ENCODE measurements at regions not wholly inside any gene's neighbourhood (a gene's known extent, or its start where the extent isn't known, plus 50 kb on each side); places are given as distances from the start of the nearest gene placed in this dataset.

DNA sequence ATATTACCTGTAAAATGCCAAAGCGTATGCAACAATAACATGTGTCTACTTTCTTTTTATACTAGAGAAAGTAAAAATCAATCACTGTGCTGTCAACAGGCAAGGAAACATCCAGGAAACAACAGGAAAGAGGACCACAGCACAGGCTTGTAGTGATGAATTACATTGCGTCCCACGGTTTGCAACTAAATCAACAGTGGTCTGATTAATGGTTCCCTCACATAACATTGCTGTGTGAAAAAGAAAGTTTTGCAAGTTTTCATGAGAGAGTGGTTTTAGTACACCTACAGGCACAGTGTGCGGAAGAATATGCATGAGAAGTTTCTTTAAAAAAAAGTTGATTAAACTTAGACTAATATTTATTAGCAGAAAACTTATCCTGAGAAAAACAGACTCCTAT lies 329.5 kb upstream of the HSF2 start:
- Histone ChIP-seq H3K27ac (ENCODE audit: low read length) (no peak overlapping the region), H3K27me3 (ENCODE audit: control insufficient read depth, insufficient read depth) (no peaks in the 10 kb centered on the region), H3K4me3 (ENCODE audit: low read length) (no peak overlapping the region), H3K4me1 (ENCODE audit: control insufficient read depth, insufficient read depth, low read length) (no peaks in the 10 kb centered on the region), H3K9me3 (ENCODE audit: control insufficient read depth, low read length) (no peaks in the 10 kb centered on the region)
- intact Hi-C loops (cut with DNase I), result no loop called here
- ATAC-seq (no peak), DNase-seq (no peak)
- 61% methylated on average over 4 of the region's 4 CpGs for WGBS

DNA sequence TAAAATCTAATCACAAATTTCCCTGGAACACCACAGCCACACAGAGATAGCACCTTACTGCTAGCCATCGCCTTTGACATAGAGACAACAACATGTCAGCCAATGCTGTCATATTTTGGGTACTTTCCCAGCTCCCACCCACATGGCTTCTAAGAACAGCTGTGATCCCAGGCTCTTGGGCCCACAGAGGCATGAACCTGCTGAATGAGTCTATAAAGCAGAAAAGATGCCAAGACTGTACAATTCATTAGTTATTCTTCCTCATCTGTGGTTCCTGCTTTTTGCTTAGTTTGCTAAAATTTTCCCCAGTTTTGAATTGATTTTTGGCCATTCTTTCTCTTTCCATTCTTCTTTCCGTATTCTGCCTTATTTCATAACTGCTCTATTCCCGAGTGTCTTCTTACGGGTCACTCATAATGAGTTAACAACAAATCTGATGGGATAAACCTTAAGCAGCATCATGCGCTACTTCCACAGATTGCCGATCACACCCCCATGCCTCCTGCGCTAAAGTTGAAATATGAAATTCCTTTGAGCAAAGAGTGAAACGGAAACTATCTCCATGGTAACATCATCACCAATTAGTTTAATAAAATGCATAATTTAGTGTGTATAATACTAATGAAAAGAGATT lies 327.3 kb upstream of the HSF2 start:
- no peak overlapping the region for H3K4me3 ChIP-seq (ENCODE audit: low read length)
- no peak for DNase-seq
- H3K27me3 ChIP-seq (ENCODE audit: control insufficient read depth, insufficient read depth), result no peaks in the 10 kb centered on the region
- H3K4me1 ChIP-seq (ENCODE audit: control insufficient read depth, insufficient read depth, low read length), result no peaks in the 10 kb centered on the region
- no peak for ATAC-seq
- intact Hi-C loops (cut with DNase I), result no loop called here
- H3K27ac ChIP-seq (ENCODE audit: low read length), result no peak overlapping the region
- 81% methylated on average over 8 of the region's 8 CpGs for WGBS
- no peaks in the 10 kb centered on the region for H3K9me3 ChIP-seq (ENCODE audit: control insufficient read depth, low read length)

- DNase-seq (no peak), ATAC-seq (no peak)
- no peak overlapping the region for H3K4me3 ChIP-seq (ENCODE audit: low read length)
- H3K27me3 ChIP-seq (ENCODE audit: control insufficient read depth, insufficient read depth), result no peaks in the 10 kb centered on the region
- no peaks in the 10 kb centered on the region for H3K9me3 ChIP-seq (ENCODE audit: control insufficient read depth, low read length)
- H3K4me1 ChIP-seq (ENCODE audit: control insufficient read depth, insufficient read depth, low read length), result no peaks in the 10 kb centered on the region
- intact Hi-C loops (cut with DNase I), result no loop called here
- no peak overlapping the region for H3K27ac ChIP-seq (ENCODE audit: low read length)
These were observed 324.2 kb upstream of the HSF2 start for GRCh38 chr6:122075084-122075838.

GRCh38 chr6:122075917-122076316 lies 323.5 kb upstream of the HSF2 start:
- Histone ChIP-seq H3K4me1 (ENCODE audit: control insufficient read depth, insufficient read depth, low read length) (no peaks in the 10 kb centered on the region), H3K27ac (ENCODE audit: low read length) (no peak overlapping the region), H3K27me3 (ENCODE audit: control insufficient read depth, insufficient read depth) (no peaks in the 10 kb centered on the region), H3K9me3 (ENCODE audit: control insufficient read depth, low read length) (no peaks in the 10 kb centered on the region), H3K4me3 (ENCODE audit: low read length) (no peak overlapping the region)
- 70% methylated on average over 2 of the region's 2 CpGs for WGBS
- ATAC-seq (no peak), DNase-seq (no peak)
- intact Hi-C loops (cut with DNase I), result no loop called here

DNA sequence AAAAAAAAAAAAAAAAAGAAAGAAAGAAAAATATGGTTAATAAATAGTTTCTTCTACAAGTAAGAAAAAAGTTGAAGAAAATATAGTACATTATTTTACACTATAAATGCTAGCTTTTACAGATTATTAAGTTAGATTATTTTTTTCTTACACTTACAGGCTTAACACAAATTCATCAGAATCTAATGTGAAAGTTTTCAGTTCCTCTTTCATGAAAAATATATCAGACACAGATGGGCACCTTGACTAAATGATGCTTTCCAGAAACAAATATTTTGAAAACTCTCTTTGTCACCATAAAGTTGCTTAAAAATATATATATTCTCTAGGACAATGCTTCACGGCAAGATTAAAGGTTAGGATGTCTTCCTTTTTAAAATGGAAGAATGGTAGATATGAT lies 321.8 kb upstream of the HSF2 start:
- Histone ChIP-seq H3K4me1 (ENCODE audit: control insufficient read depth, insufficient read depth, low read length) (no peaks in the 10 kb centered on the region), H3K27me3 (ENCODE audit: control insufficient read depth, insufficient read depth) (no peaks in the 10 kb centered on the region), H3K4me3 (ENCODE audit: low read length) (no peak overlapping the region), H3K27ac (ENCODE audit: low read length) (no peak overlapping the region), H3K9me3 (ENCODE audit: control insufficient read depth, low read length) (no peaks in the 10 kb centered on the region)
- no peak for ATAC-seq
- DNase-seq, result no peak
- 86% methylated on average over 1 of the region's 1 CpG for WGBS
- intact Hi-C loops (cut with DNase I), result no loop called here

DNA sequence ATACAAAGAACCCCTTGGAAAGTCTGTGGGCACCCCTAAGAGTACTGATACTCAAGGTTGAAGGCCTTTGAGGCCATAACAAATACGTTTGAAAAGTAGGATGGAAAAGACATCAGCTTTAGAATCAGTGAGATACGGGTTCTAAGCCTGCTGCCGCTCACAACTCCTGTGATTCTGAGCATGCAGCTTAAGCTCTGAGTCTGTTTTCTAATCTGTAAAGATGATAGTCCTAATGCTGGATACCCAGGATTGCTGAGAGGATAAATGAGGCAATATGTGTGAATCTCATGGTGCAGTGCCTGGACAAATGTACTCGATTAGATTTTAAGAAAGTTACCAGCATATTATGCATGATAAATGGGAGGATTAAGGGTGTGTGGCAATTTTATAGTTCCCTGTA lies 321.0 kb upstream of the HSF2 start:
- H3K9me3 ChIP-seq (ENCODE audit: control insufficient read depth, low read length), result no peaks in the 10 kb centered on the region
- H3K4me1 ChIP-seq (ENCODE audit: control insufficient read depth, insufficient read depth, low read length), result no peaks in the 10 kb centered on the region
- no peak overlapping the region for H3K27ac ChIP-seq (ENCODE audit: low read length)
- DNase-seq (no peak), ATAC-seq (no peak)
- intact Hi-C loops (cut with DNase I), result no loop called here
- no peak overlapping the region for H3K4me3 ChIP-seq (ENCODE audit: low read length)
- 88% methylated on average over 4 of the region's 4 CpGs for WGBS
- H3K27me3 ChIP-seq (ENCODE audit: control insufficient read depth, insufficient read depth), result no peaks in the 10 kb centered on the region

DNA sequence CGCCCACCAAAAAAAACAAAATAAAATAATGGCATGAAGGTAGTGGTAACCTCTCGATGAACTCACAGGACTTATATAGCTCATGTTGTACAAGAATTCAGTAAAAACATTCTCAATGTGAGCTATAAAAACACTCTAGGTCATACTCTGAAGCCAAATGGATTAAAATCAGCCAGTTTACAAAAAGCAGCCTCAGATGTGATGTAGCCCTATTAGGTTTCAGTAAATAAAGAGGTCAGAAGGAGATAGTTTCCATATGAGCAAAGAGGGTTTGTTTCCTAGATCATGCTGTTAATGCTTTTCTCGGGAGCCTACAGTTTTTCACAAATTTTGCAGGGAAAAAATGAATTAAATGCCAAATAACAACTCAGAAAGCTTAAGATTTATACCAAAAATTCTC lies 319.5 kb upstream of the HSF2 start:
- Histone ChIP-seq H3K4me3 (ENCODE audit: low read length) (no peak overlapping the region), H3K9me3 (ENCODE audit: control insufficient read depth, low read length) (no peaks in the 10 kb centered on the region), H3K27me3 (ENCODE audit: control insufficient read depth, insufficient read depth) (no peaks in the 10 kb centered on the region), H3K4me1 (ENCODE audit: control insufficient read depth, insufficient read depth, low read length) (no peaks in the 10 kb centered on the region), H3K27ac (ENCODE audit: low read length) (no peak overlapping the region)
- WGBS, result 83% methylated on average over 3 of the region's 3 CpGs
- intact Hi-C loops (cut with DNase I), result no loop called here
- no peak for DNase-seq
- ATAC-seq, result no peak

DNA sequence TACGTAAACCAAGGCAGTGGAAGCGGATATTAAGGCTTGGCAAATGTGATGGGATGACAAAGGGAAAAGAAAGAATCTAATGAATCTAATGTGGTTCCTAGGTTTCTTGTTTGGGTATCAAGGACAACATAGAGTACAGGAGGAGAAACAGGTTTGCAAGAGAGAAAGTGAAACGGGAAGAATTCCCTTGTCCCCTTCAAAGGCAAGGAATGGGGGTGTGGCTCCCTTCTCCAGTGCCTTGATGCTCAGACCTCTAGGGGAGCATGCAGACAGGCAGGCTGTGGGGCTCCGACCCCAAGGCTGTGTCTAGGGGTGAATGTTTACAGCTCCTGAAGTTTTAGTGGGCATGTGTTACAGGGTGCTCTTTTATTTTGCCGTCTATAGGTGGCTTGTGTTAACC lies 317.5 kb upstream of the HSF2 start:
- 85% methylated on average over 5 of the region's 5 CpGs for WGBS
- Histone ChIP-seq H3K4me3 (ENCODE audit: low read length) (no peak overlapping the region), H3K27me3 (ENCODE audit: control insufficient read depth, insufficient read depth) (no peaks in the 10 kb centered on the region), H3K9me3 (ENCODE audit: control insufficient read depth, low read length) (no peaks in the 10 kb centered on the region), H3K4me1 (ENCODE audit: control insufficient read depth, insufficient read depth, low read length) (no peaks in the 10 kb centered on the region), H3K27ac (ENCODE audit: low read length) (no peak overlapping the region)
- DNase-seq, result no peak
- intact Hi-C loops (cut with DNase I), result no loop called here
- ATAC-seq, result no peak

DNA sequence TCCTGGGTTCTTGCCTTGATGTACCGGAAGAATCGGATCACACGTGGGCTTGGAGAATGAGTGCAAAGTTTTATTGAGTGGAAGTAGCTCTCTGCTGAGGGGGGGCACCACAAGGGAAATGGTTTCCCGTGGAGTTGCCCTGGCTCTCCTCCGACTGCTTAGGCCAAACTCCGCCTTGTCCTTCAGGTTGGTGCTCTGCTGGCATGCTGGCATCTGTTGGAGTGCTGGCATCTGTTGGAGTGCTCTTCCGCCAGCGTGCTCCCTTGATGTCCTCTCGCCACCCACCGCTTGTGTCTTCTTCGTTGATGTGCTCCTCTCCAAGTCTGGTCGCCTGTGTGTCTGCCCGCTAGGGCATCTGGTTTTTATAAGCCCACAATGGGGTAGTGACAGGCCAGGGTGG lies 317.1 kb upstream of the HSF2 start:
- H3K27ac ChIP-seq (ENCODE audit: low read length), result no peak overlapping the region
- H3K9me3 ChIP-seq (ENCODE audit: control insufficient read depth, low read length), result no peaks in the 10 kb centered on the region
- 88% methylated on average over 13 of the region's 13 CpGs for WGBS
- no peak for ATAC-seq
- no peaks in the 10 kb centered on the region for H3K27me3 ChIP-seq (ENCODE audit: control insufficient read depth, insufficient read depth)
- H3K4me3 ChIP-seq (ENCODE audit: low read length), result no peak overlapping the region
- H3K4me1 ChIP-seq (ENCODE audit: control insufficient read depth, insufficient read depth, low read length), result no peaks in the 10 kb centered on the region
- intact Hi-C loops (cut with DNase I), result no loop called here
- DNase-seq, result no peak

- no peak for ATAC-seq
- WGBS, result 89% methylated on average over 1 of the region's 1 CpG
- no peaks in the 10 kb centered on the region for H3K9me3 ChIP-seq (ENCODE audit: control insufficient read depth, low read length)
These were observed 307.1 kb upstream of the HSF2 start for GRCh38 chr6:122092366-122092765.

DNA sequence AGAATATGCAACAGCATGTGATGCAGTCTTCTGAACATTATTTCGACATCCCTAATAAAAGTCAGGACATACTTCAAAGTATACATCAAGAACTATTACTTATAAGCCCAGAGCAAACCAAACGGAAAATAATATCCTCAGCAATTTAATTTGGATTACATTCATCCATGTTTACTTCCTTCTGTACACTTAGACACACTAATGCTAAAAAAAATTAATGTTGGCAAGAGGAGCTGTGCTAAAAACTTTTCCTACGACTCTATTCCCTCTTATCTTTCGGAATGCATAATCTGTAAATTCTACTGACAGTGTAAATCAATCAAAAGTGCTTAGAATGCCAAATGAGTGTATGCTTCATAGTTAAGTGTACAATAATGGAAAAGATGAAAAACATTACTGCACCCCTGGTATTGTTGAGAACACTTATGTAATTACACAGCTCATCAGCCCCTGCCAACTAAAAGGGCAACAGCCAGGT lies 301.2 kb upstream of the HSF2 start:
- intact Hi-C loops (cut with DNase I), result no loop called here
- Histone ChIP-seq H3K9me3 (ENCODE audit: control insufficient read depth, low read length) (no peaks in the 10 kb centered on the region), H3K4me3 (ENCODE audit: low read length) (no peak overlapping the region), H3K27ac (ENCODE audit: low read length) (no peak overlapping the region), H3K27me3 (ENCODE audit: control insufficient read depth, insufficient read depth) (no peaks in the 10 kb centered on the region), H3K4me1 (ENCODE audit: control insufficient read depth, insufficient read depth, low read length) (no peaks in the 10 kb centered on the region)
- ATAC-seq, result no peak
- 43% methylated on average over 4 of the region's 4 CpGs for WGBS
- no peak for DNase-seq

More at GRCh38 chr6:122092366-122092765, 307.1 kb upstream of the HSF2 start:
- H3K27ac ChIP-seq (ENCODE audit: low read length), result no peak overlapping the region
- no peaks in the 10 kb centered on the region for H3K27me3 ChIP-seq (ENCODE audit: control insufficient read depth, insufficient read depth)
- intact Hi-C loops (cut with DNase I), result no loop called here
- no peak for DNase-seq
- H3K4me3 ChIP-seq (ENCODE audit: low read length), result no peak overlapping the region
- H3K4me1 ChIP-seq (ENCODE audit: control insufficient read depth, insufficient read depth, low read length), result no peaks in the 10 kb centered on the region

All from right cardiac atrium (tissue), 5 donors.